OCI-LY7 (cell line): ENCODE measurements at regions not wholly inside any gene's neighbourhood (a gene's known extent, or its start where the extent isn't known, plus 50 kb on each side); places are given as distances from the start of the nearest gene placed in this dataset.
"Not testable (repeated sequence)": the region's sequence is repeated elsewhere in the genome, so short reads cannot be mapped to it uniquely, and the experiment has no call there.

Experiments
- EZH2phosphoT487 ChIP-seq: fragments of 200-600 bp; sonication (generic); IDR thresholded peaks from 2 replicates; pipeline ENCODE4 v1.6.1; 2018; ENCODE audit warnings: low read depth, borderline replicate concordance, mild to moderate bottlenecking, mixed run types, antibody characterized with exemption, low read length, moderate library complexity, mixed read lengths
- TF ChIP-seq, protein P1 (sequence below): fragments of 200-600 bp; sonication (generic); conservative IDR thresholded peaks from 2 replicates; pipeline ENCODE4 v1.5.1; 2014; ENCODE audit warnings: mild to moderate bottlenecking, antibody characterized with exemption, low read length, moderate library complexity, mixed read lengths

DNA sequence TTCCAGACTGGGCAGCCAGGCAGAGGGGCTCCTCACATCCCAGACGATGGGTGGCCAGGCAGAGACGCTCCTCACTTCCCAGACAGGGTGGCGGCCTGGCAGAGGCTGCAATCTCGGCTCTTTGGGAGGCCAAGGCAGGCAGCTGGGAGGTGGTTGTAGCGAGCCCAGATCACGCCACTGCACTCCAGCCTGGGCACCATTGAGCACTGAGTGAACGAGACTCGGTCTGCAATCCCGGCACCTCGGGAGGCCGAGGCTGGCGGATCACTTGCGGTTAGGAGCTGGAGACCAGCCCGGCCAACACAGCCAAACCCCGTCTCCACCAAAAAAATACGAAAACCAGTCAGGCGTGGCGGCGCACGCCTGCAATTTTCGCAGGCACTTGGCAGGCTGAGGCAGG, 321.4 kb upstream of the SGCG start:
- TF ChIP-seq, protein P1, sequence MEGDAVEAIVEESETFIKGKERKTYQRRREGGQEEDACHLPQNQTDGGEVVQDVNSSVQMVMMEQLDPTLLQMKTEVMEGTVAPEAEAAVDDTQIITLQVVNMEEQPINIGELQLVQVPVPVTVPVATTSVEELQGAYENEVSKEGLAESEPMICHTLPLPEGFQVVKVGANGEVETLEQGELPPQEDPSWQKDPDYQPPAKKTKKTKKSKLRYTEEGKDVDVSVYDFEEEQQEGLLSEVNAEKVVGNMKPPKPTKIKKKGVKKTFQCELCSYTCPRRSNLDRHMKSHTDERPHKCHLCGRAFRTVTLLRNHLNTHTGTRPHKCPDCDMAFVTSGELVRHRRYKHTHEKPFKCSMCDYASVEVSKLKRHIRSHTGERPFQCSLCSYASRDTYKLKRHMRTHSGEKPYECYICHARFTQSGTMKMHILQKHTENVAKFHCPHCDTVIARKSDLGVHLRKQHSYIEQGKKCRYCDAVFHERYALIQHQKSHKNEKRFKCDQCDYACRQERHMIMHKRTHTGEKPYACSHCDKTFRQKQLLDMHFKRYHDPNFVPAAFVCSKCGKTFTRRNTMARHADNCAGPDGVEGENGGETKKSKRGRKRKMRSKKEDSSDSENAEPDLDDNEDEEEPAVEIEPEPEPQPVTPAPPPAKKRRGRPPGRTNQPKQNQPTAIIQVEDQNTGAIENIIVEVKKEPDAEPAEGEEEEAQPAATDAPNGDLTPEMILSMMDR, result not testable (repeated sequence)
- TF ChIP-seq EZH2phosphoT487, result not testable (repeated sequence)
